C4-2B (cell line): ENCODE measurements at regions not wholly inside any gene's neighbourhood (a gene's known extent, or its start where the extent isn't known, plus 50 kb on each side); places are given as distances from the start of the nearest gene placed in this dataset.

ENCODE experiments used
- CTCF ChIP-seq: fragments of 450-650 bp; conservative IDR thresholded peaks from 2 replicates; pipeline ENCODE4 v1.5.1; 2017; ENCODE audit warnings: mild to moderate bottlenecking
- ZFX ChIP-seq: fragments of 450-650 bp; IDR thresholded peaks from 2 replicates; pipeline ENCODE4 v1.6.1; 2017

- no peak for TF ChIP-seq CTCF
- TF ChIP-seq ZFX = no peak
Measured at GRCh38 chr2:220000586-220000985, 373.2 kb downstream of the SLC4A3 start.
